Erythroblast (primary cell): ENCODE measurements at regions not wholly inside any gene's neighbourhood (a gene's known extent, or its start where the extent isn't known, plus 50 kb on each side); places are given as distances from the start of the nearest gene placed in this dataset.

Experiments used
- GATA1 ChIP-seq: IDR thresholded peaks from 2 replicates; pipeline ENCODE4 v1.6.1; 2011; ENCODE audit warnings: low read depth, mild to moderate bottlenecking, control low read depth, low read length, moderate library complexity
- POLR2A ChIP-seq: IDR thresholded peaks from 2 replicates; pipeline ENCODE4 v1.6.1; 2011; ENCODE audit warnings: mild to moderate bottlenecking, low read length

DNA sequence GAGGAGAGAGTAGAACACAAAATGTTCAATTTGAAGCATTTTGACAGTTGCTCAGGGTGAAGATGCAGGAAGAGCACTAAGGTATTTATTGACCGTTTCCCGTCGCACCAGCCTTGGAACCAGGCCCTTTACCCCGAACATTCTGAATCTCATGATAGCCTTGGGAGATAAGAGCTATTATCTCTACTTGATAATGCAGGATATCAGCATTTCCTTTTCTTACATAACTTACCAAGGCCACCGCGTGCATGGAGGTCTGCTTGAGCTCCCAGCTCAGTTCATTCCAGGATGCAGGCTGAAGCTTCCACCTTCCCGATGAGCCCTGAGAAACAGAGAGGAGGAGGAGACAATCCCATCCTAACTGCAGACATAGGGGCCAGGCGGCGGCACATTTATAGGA lies 324.2 kb upstream of the COBL start:
- no peak for TF ChIP-seq POLR2A
- no peak for TF ChIP-seq GATA1
